SK-N-SH (cell line): ENCODE measurements at regions not wholly inside any gene's neighbourhood (a gene's known extent, or its start where the extent isn't known, plus 50 kb on each side); places are given as distances from the start of the nearest gene placed in this dataset.

ENCODE experiments used
- CTCF ChIA-PET: fragments of 300-600, 350-600 bp; formaldehyde crosslinking; extraction: SDS; loops from one replicate; lab custom pipeline; 2021; lab: Yijun Ruan, JAX
- POLR2A ChIA-PET: fragments of 350-600 bp; sonication (Branson Sonifier 250); formaldehyde crosslinking; extraction: SDS; loops from one replicate; lab custom pipeline; 2020; ENCODE audit warnings: antibody characterized with exemption, inconsistent platforms; lab: Yijun Ruan, JAX
- DNase-seq: peaks from one replicate; pipeline ENCODE4 v3.0.0; 2012
- H2AFZ ChIP-seq: fragments of 200-600 bp; sonication (generic); 2 replicates; pipeline ENCODE4 v1.8.1; 2016; ENCODE audit warnings: antibody characterized with exemption, mild to moderate bottlenecking, low read depth
- H3F3A ChIP-seq: fragments of 200-600 bp; sonication (generic); replicated peaks from 2 replicates; pipeline ENCODE3; 2016; ENCODE audit warnings: antibody characterized with exemption, mild to moderate bottlenecking; ENCODE audit not compliant: insufficient read depth
- H3K27ac ChIP-seq, 2 experiments: fragments of 200-500 bp in 1 of 2; fragments of 200-600 bp in 1 of 2; sonication (Bioruptor generic) in 1 of 2; sonication (generic), shearing (Covaris generic) in 1 of 2; 2 replicates each; pipeline versions ENCODE4 v1.5.1 to v1.6.1; 2014 to 2016; ENCODE audit warnings: low read depth in 2 of 2, inconsistent platforms in 1 of 2, low read length in 1 of 2, mild to moderate bottlenecking in 1 of 2, mixed read lengths in 1 of 2
- H3K27me3 ChIP-seq: fragments of 200-600 bp; sonication (generic), shearing (Covaris generic); 2 replicates; pipeline ENCODE4 v1.6.1; 2016; ENCODE audit warnings: mixed run types; ENCODE audit not compliant: insufficient read depth
- H3K36me3 ChIP-seq, 2 experiments: fragments of 200-500 bp in 1 of 2; fragments of 200-600 bp in 1 of 2; sonication (Bioruptor generic) in 1 of 2; sonication (generic) in 1 of 2; replicated peaks in 1 of 2; 2 replicates each; pipeline versions ENCODE3 to v1.5.1; 2014 to 2016; ENCODE audit warnings: low read length in 1 of 2, mild to moderate bottlenecking in 1 of 2; ENCODE audit not compliant: insufficient read depth in 2 of 2, control insufficient read depth in 1 of 2
- H3K4me1 ChIP-seq, 2 experiments: fragments of 200-500 bp in 1 of 2; fragments of 200-600 bp in 1 of 2; sonication (Bioruptor generic) in 1 of 2; sonication (generic), shearing (Covaris generic) in 1 of 2; 2 replicates each; pipeline versions ENCODE4 v1.5.1 to v1.6.1; 2014 to 2016; ENCODE audit warnings: low read depth in 1 of 2, low read length in 1 of 2, mixed run types in 1 of 2; ENCODE audit not compliant: insufficient read depth in 2 of 2, control insufficient read depth in 1 of 2
- H3K4me2 ChIP-seq: fragments of 200-600 bp; sonication (generic), shearing (Covaris generic); 2 replicates; pipeline ENCODE4 v1.6.1; 2017; ENCODE audit warnings: mixed run types
- H3K4me3 ChIP-seq, 2 experiments: fragments of 200-500 bp in 1 of 2; fragments of 200-600 bp in 1 of 2; sonication (Bioruptor generic) in 1 of 2; sonication (generic), shearing (Covaris generic) in 1 of 2; 2 replicates each; pipeline versions ENCODE4 v1.5.1 to v1.8.1; 2014 to 2016; ENCODE audit warnings: low read depth in 2 of 2, inconsistent platforms in 1 of 2, low read length in 1 of 2, mild to moderate bottlenecking in 1 of 2, mixed read lengths in 1 of 2, moderate library complexity in 1 of 2
- H3K79me2 ChIP-seq: fragments of 200-600 bp; sonication (generic); 2 replicates; pipeline ENCODE4 v1.8.1; 2017; ENCODE audit warnings: mild to moderate bottlenecking; ENCODE audit not compliant: insufficient read depth
- H3K9ac ChIP-seq: fragments of 200-600 bp; sonication (generic); 2 replicates; pipeline ENCODE4 v1.6.1; 2017; ENCODE audit warnings: mixed run types
- H3K9me2 ChIP-seq: fragments of 200-600 bp; sonication (generic); 2 replicates; pipeline ENCODE4 v1.6.1; 2017; ENCODE audit warnings: mixed run types
- H3K9me3 ChIP-seq: fragments of 200-600 bp; sonication (generic); 2 replicates; pipeline ENCODE4 v1.6.1; 2017; ENCODE audit warnings: mixed run types, mild to moderate bottlenecking, moderate library complexity
- H4K20me1 ChIP-seq: fragments of 200-600 bp; sonication (generic); 2 replicates; pipeline ENCODE4 v1.6.1; 2017; ENCODE audit warnings: mild to moderate bottlenecking, mixed run types; ENCODE audit not compliant: insufficient read depth
- CHD2 ChIP-seq: fragments of 150-350 bp; IDR thresholded peaks from 2 replicates; pipeline ENCODE4 v1.6.1; 2018; ENCODE audit warnings: low read length; ENCODE audit not compliant: partially characterized antibody
- EP300 ChIP-seq, 2 experiments: IDR thresholded peaks; 2 replicates each; pipeline versions ENCODE4 v1.4.0 to v1.6.1; 2012; ENCODE audit warnings: borderline replicate concordance in 1 of 2, low read depth in 1 of 2, low read length in 1 of 2
- FOSL2 ChIP-seq: IDR thresholded peaks from 2 replicates; pipeline ENCODE4 v1.4.0; 2012; ENCODE audit warnings: low read depth, mild to moderate bottlenecking, moderate library complexity, borderline replicate concordance
- MXI1 ChIP-seq: IDR thresholded peaks from 2 replicates; pipeline ENCODE4 v1.6.1; 2012; ENCODE audit warnings: mild to moderate bottlenecking, low read depth, low read length, improper control_type of control experiment
- PBX3 ChIP-seq: IDR thresholded peaks from 2 replicates; pipeline ENCODE4; 2012
- POLR2AphosphoS5 ChIP-seq: IDR thresholded peaks from 2 replicates; pipeline ENCODE4 v1.6.1; 2012; ENCODE audit warnings: low read depth, low read length
- RCOR1 ChIP-seq: fragments of 150-350 bp; IDR thresholded peaks from 2 replicates; pipeline ENCODE4 v1.6.1; 2017; ENCODE audit warnings: antibody characterized with exemption, low read length
- REST ChIP-seq: IDR thresholded peaks from 2 replicates; pipeline ENCODE4 v1.6.1; 2012; ENCODE audit warnings: mild to moderate bottlenecking, low read depth, low read length, moderate library complexity
- RFX5 ChIP-seq: IDR thresholded peaks from 2 replicates; pipeline ENCODE4 v1.6.1; 2012; ENCODE audit warnings: mild to moderate bottlenecking, improper control_type of control experiment, low read length
- RXRA ChIP-seq: IDR thresholded peaks from 2 replicates; pipeline ENCODE4 v1.4.0; 2012; ENCODE audit warnings: low read depth, mild to moderate bottlenecking, borderline replicate concordance
- TAF1 ChIP-seq: IDR thresholded peaks from 2 replicates; pipeline ENCODE4 v1.6.1; 2012; ENCODE audit warnings: low read depth, mild to moderate bottlenecking, low read length, moderate library complexity, borderline replicate concordance
- TEAD4 ChIP-seq: IDR thresholded peaks from 2 replicates; pipeline ENCODE4 v1.4.0; 2012; ENCODE audit warnings: mild to moderate bottlenecking, borderline replicate concordance; ENCODE audit not compliant: insufficient read depth
- USF1 ChIP-seq: IDR thresholded peaks from 2 replicates; pipeline ENCODE4 v1.4.0; 2012; ENCODE audit warnings: low read depth, borderline replicate concordance
- USF2 ChIP-seq: fragments of 150-350 bp; IDR thresholded peaks from 2 replicates; pipeline ENCODE4 v1.6.1; 2017; ENCODE audit warnings: antibody characterized with exemption, low read length, low read depth, borderline replicate concordance
- WGBS: methylation state at CpG from one replicate; pipeline ENCODE4 v1.1.6; 2017; ENCODE audit warnings: low lambda C conversion rate; 5-methylcytosine and 5-hydroxymethylcytosine counted together

GRCh38 chr1:30395631-30396030 lies 327.8 kb downstream of the MATN1 start:
- WGBS = 42% methylated on average over 2 of the region's 2 CpGs
- Histone ChIP-seq H3K4me3 (no peak overlapping the region), H4K20me1 (no peaks in the 10 kb centered on the region), H3K4me2 (no peak overlapping the region), H3F3A (no peaks in the 10 kb centered on the region), H3K36me3 (no peaks in the 10 kb centered on the region), H3K9me3 (no peaks in the 10 kb centered on the region; the same call in 1 of the 2 replicates), H3K4me1 (no peaks in the 10 kb centered on the region), H3K9me2 (no peaks in the 10 kb centered on the region), H3K9ac (no peak overlapping the region), H3K27me3 (no peaks in the 10 kb centered on the region), H2AFZ (no peak overlapping the region), H3K79me2 (no peaks in the 10 kb centered on the region), H3K27ac (no peak overlapping the region)
- DNase-seq = no peak
- CTCF ChIA-PET = interaction anchor here (3.3 kb wide), 1 partner anchor 15 kb away, joined by 18 read pairs; no protein-coding TSS in a partner anchor
- TF ChIP-seq RXRA (no peak), REST (no peak), TEAD4 (no peak), CHD2 (no peak), EP300 (IDR thresholded peaks at IDR 0.05; ENCODE audit: borderline replicate concordance in 1 of 2, low read depth in 1 of 2, low read length in 1 of 2) (no peak), RCOR1 (no peak), USF1 (no peak), FOSL2 (no peak), POLR2AphosphoS5 (no peak), RFX5 (no peak), MXI1 (no peak), PBX3 (no peak), USF2 (no peak), TAF1 (no peak)
- POLR2A ChIA-PET = no interaction called here
